Stimulated activated CD8-positive, alpha-beta memory T cell treated with anti-CD3 and anti-CD28 coated beads, Interleukin-15, amount 100 ng/mL, for 4 hours (primary cell): ENCODE measurements at regions not wholly inside any gene's neighbourhood (a gene's known extent, or its start where the extent isn't known, plus 50 kb on each side); places are given as distances from the start of the nearest gene placed in this dataset.

ENCODE experiments used
- DNase-seq, 2 donors: peaks; one replicate each; pipeline ENCODE4 v3.0.0-alpha.2; 2020; ENCODE audit warnings: low read depth in 2 of 2

- DNase-seq: no peak
Measured at GRCh38 chr13:107119989-107120881, 552.3 kb upstream of the ARGLU1 start.

- no peak for DNase-seq
Measured at GRCh38 chr13:107118506-107118905, 550.6 kb upstream of the ARGLU1 start.

- no peak for DNase-seq
Measured at GRCh38 chr13:107117327-107118012, 549.5 kb upstream of the ARGLU1 start.

- no peak for DNase-seq
Measured at GRCh38 chr13:107113387-107113786, 545.5 kb upstream of the ARGLU1 start.

GRCh38 chr13:107111248-107111647 lies 543.3 kb upstream of the ARGLU1 start:
- DNase-seq: no peak

GRCh38 chr13:107104631-107105030 lies 536.7 kb upstream of the ARGLU1 start:
- DNase-seq: no peak

- no peak for DNase-seq
Measured at GRCh38 chr13:107102676-107103075, 534.7 kb upstream of the ARGLU1 start.

- no peak for DNase-seq
Measured at GRCh38 chr13:107099661-107100060, 531.7 kb upstream of the ARGLU1 start.

GRCh38 chr13:107097916-107098315 lies 530.0 kb upstream of the ARGLU1 start:
- DNase-seq: no peak

- no peak for DNase-seq
Measured at GRCh38 chr13:107095876-107096275, 527.9 kb upstream of the ARGLU1 start.

- DNase-seq: no peak
Measured at GRCh38 chr13:107091861-107092260, 523.9 kb upstream of the ARGLU1 start.

GRCh38 chr13:107091428-107091827 lies 523.5 kb upstream of the ARGLU1 start:
- no peak for DNase-seq

GRCh38 chr13:107088061-107088460 lies 520.1 kb upstream of the ARGLU1 start:
- DNase-seq: no peak

- DNase-seq: no peak
Measured at GRCh38 chr13:107079423-107080049, 511.6 kb upstream of the ARGLU1 start.

- DNase-seq: no peak
Measured at GRCh38 chr13:107078229-107078765, 510.4 kb upstream of the ARGLU1 start.

GRCh38 chr13:107076801-107077200 lies 508.9 kb upstream of the ARGLU1 start:
- no peak for DNase-seq

- DNase-seq: no peak
Measured at GRCh38 chr13:107075576-107075975, 507.6 kb upstream of the ARGLU1 start.

GRCh38 chr13:107070792-107071191 lies 502.9 kb upstream of the ARGLU1 start:
- DNase-seq: no peak

GRCh38 chr13:107069108-107069776 lies 501.3 kb upstream of the ARGLU1 start:
- DNase-seq: no peak

- no peak for DNase-seq
Measured at GRCh38 chr13:107067381-107067780, 499.4 kb upstream of the ARGLU1 start.

GRCh38 chr13:107066355-107066754 lies 498.4 kb upstream of the ARGLU1 start:
- DNase-seq: no peak

GRCh38 chr13:107065036-107065435 lies 497.1 kb upstream of the ARGLU1 start:
- DNase-seq: no peak
